GM23338 (cell line): ENCODE measurements at regions not wholly inside any gene's neighbourhood (a gene's known extent, or its start where the extent isn't known, plus 50 kb on each side); places are given as distances from the start of the nearest gene placed in this dataset.

Experiments used
- ATAC-seq: fragments of 200-7000 bp; cut with Tn5 transposase; 3 replicates; pipeline ENCODE4 v1.9.1; 2020
- DNase-seq: peaks from one replicate; pipeline ENCODE4 v3.0.0-alpha.2; 2015; ENCODE audit warnings: low spot score
- H2AFZ ChIP-seq: fragments of 200-600 bp; sonication (generic); 2 replicates; pipeline ENCODE4 v1.8.0; 2016; ENCODE audit warnings: antibody characterized with exemption, mild to moderate bottlenecking, moderate library complexity
- H3F3A ChIP-seq: fragments of 200-600 bp; sonication (generic); replicated peaks from 2 replicates; pipeline ENCODE4 v1.8.0; 2017; ENCODE audit warnings: antibody characterized with exemption, mixed run types, low read depth
- H3K27ac ChIP-seq: fragments of 200-600 bp; sonication (generic); 2 replicates; pipeline ENCODE4 v1.6.1; 2016; ENCODE audit warnings: low read depth
- H3K27me3 ChIP-seq: fragments of 200-600 bp; sonication (generic); 2 replicates; pipeline ENCODE4 v1.8.0; 2016; ENCODE audit warnings: mild to moderate bottlenecking, mixed run types, moderate library complexity; ENCODE audit not compliant: insufficient read depth
- H3K36me3 ChIP-seq: fragments of 200-600 bp; sonication (generic); 2 replicates; pipeline ENCODE4 v1.8.0; 2016; ENCODE audit warnings: mild to moderate bottlenecking; ENCODE audit not compliant: insufficient read depth
- H3K4me1 ChIP-seq: fragments of 200-600 bp; sonication (generic); 2 replicates; pipeline ENCODE4 v1.8.0; 2016; ENCODE audit warnings: mild to moderate bottlenecking, moderate library complexity; ENCODE audit not compliant: insufficient read depth
- H3K4me2 ChIP-seq: fragments of 200-600 bp; sonication (generic); 2 replicates; pipeline ENCODE4 v1.7.1; 2017; ENCODE audit warnings: mixed run types
- H3K4me3 ChIP-seq: fragments of 200-600 bp; sonication (generic); 2 replicates; pipeline ENCODE4 v1.6.1; 2016; ENCODE audit warnings: mixed run types
- H3K79me2 ChIP-seq: fragments of 200-600 bp; sonication (generic); replicated peaks from 2 replicates; pipeline ENCODE4 v1.8.0; 2017; ENCODE audit warnings: mild to moderate bottlenecking; ENCODE audit not compliant: insufficient read depth
- H3K9me2 ChIP-seq: fragments of 200-600 bp; sonication (generic); 2 replicates; pipeline ENCODE4 v1.8.0; 2017; ENCODE audit not compliant: insufficient read depth
- H4K20me1 ChIP-seq: fragments of 200-600 bp; sonication (generic); replicated peaks from 2 replicates; pipeline ENCODE4 v1.8.0; 2017; ENCODE audit warnings: mild to moderate bottlenecking; ENCODE audit not compliant: insufficient read depth
- H3K27ac Mint-ChIP-seq: 2 replicates; pipeline ENCODE4 v1.8.0; 2020; ENCODE audit warnings: inconsistent platforms, mild to moderate bottlenecking, moderate library complexity, mixed read lengths
- H3K27me3 Mint-ChIP-seq: 3 replicates; pipeline ENCODE4 v1.8.0; 2022; ENCODE audit warnings: low read depth, mild to moderate bottlenecking, moderate library complexity, mixed read lengths, inconsistent platforms; ENCODE audit not compliant: insufficient read depth, poor library complexity
- H3K36me3 Mint-ChIP-seq: 3 replicates; pipeline ENCODE4 v1.8.0; 2021; ENCODE audit warnings: low read depth, mild to moderate bottlenecking, inconsistent platforms, moderate library complexity, mixed read lengths
- H3K4me1 Mint-ChIP-seq: 3 replicates; pipeline ENCODE4 v1.8.0; 2020; ENCODE audit warnings: mild to moderate bottlenecking, inconsistent platforms, mixed read lengths
- H3K4me3 Mint-ChIP-seq: 3 replicates; pipeline ENCODE4 v1.8.0; 2021; ENCODE audit warnings: moderate library complexity, mild to moderate bottlenecking, inconsistent platforms, mixed read lengths
- H3K9me3 Mint-ChIP-seq: 3 replicates; pipeline ENCODE4 v1.8.0; 2020; ENCODE audit warnings: moderate library complexity, mild to moderate bottlenecking, inconsistent platforms, mixed read lengths
- CREB1 ChIP-seq: fragments of 250-450 bp; sonication (Bioruptor Pico); IDR thresholded peaks from 2 replicates; pipeline ENCODE4 v1.5.0; 2020; ENCODE audit warnings: low read depth, mild to moderate bottlenecking, moderate library complexity
- EZH2 ChIP-seq: fragments of 200-600 bp; sonication (generic); IDR thresholded peaks from one replicate; pipeline ENCODE4 v1.8.0; 2017; ENCODE audit warnings: antibody characterized with exemption, mild to moderate bottlenecking, low read depth; ENCODE audit not compliant: unreplicated experiment
- JUNB ChIP-seq: IDR thresholded peaks from one replicate; pipeline ENCODE4 v1.6.1; 2016; ENCODE audit warnings: antibody characterized with exemption; ENCODE audit not compliant: unreplicated experiment
- NANOG ChIP-seq: IDR thresholded peaks from 2 replicates; pipeline ENCODE4 v1.6.1; 2016; ENCODE audit warnings: antibody characterized with exemption, borderline replicate concordance
- POLR2AphosphoS5 ChIP-seq: IDR thresholded peaks from 2 replicates; pipeline ENCODE4 v1.6.1; 2016; ENCODE audit warnings: antibody characterized with exemption, low read depth
- STAT1 ChIP-seq: IDR thresholded peaks from one replicate; pipeline ENCODE4 v1.6.1; 2016; ENCODE audit warnings: antibody characterized with exemption; ENCODE audit not compliant: unreplicated experiment
- ZNF114 ChIP-seq: fragments of 250-450 bp; sonication (Bioruptor Pico); IDR thresholded peaks from 2 replicates; pipeline ENCODE4 v1.5.0; 2020; ENCODE audit warnings: mild to moderate bottlenecking, moderate library complexity
- ZNF331 ChIP-seq: fragments of 250-450 bp; sonication (Bioruptor Pico); IDR thresholded peaks from 2 replicates; pipeline ENCODE4 v1.5.0; 2020; ENCODE audit warnings: low read depth, mild to moderate bottlenecking, moderate library complexity
- TF ChIP-seq, protein P1 (sequence below), 2 experiments: fragments of 200-600 bp in 1 of 2; sonication (generic) in 1 of 2; conservative IDR thresholded peaks; 2 replicates each; pipeline versions ENCODE4 v1.5.1 to v1.6.1; 2016 to 2017; ENCODE audit warnings: antibody characterized with exemption in 2 of 2, low read depth in 2 of 2, mild to moderate bottlenecking in 2 of 2, moderate library complexity in 1 of 2
- TF ChIP-seq, protein P2 (sequence below): fragments of 250-450 bp; sonication (Bioruptor Pico); IDR thresholded peaks from 2 replicates; pipeline ENCODE4 v1.5.0; 2020; ENCODE audit warnings: mild to moderate bottlenecking, moderate library complexity
- TF ChIP-seq, protein P3 (sequence below): IDR thresholded peaks from one replicate; pipeline ENCODE4 v1.6.1; 2018; ENCODE audit warnings: antibody characterized with exemption; ENCODE audit not compliant: unreplicated experiment
- TF ChIP-seq, protein P4 (sequence below): IDR thresholded peaks from 2 replicates; pipeline ENCODE4 v1.6.1; 2016; ENCODE audit warnings: antibody characterized with exemption

DNA sequence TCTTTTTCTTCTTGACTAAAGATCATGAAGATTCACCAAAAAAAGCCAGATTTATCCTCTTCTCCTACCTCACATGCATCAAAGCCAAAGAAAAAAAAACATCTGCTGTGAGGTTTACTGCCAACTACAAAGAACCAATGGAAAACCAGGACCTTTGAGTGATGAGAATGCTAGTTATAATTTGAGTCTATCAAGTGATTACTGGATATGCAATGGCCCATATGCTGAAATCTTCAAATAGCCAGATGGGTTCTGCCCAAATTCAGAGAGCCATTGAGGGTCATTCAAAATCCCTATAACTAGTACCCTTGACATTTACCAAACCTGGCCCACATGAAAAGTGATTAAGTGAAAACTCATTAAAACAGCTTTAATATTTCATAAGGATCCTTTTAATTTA is 78.4 kb upstream of the ACO1 start:
- Histone ChIP-seq H2AFZ (no peak overlapping the region), H3F3A (no peaks in the 10 kb centered on the region), H3K27ac (no peak overlapping the region), H4K20me1 (no peaks in the 10 kb centered on the region), H3K4me1 (peaks cover 25% of the 10 kb centered on the region), H3K27me3 (no peaks in the 10 kb centered on the region), H3K79me2 (no peaks in the 10 kb centered on the region), H3K4me2 (no peak overlapping the region), H3K4me3 (no peak overlapping the region), H3K9me2 (peaks cover under 1% of the 10 kb centered on the region; the same call in 1 of the 2 replicates), H3K36me3 (no peaks in the 10 kb centered on the region)
- H3K27me3 Mint-ChIP-seq, result peaks cover 2% of the 10 kb centered on the region
- DNase-seq (no peak), ATAC-seq (no peak)
- H3K36me3 Mint-ChIP-seq, result peaks cover 27% of the 10 kb centered on the region; the same call in 2 of the 3 replicates
- peaks cover 27% of the 10 kb centered on the region for H3K4me1 Mint-ChIP-seq
- H3K9me3 Mint-ChIP-seq, result peaks cover 22% of the 10 kb centered on the region
- TF ChIP-seq, protein P1, sequence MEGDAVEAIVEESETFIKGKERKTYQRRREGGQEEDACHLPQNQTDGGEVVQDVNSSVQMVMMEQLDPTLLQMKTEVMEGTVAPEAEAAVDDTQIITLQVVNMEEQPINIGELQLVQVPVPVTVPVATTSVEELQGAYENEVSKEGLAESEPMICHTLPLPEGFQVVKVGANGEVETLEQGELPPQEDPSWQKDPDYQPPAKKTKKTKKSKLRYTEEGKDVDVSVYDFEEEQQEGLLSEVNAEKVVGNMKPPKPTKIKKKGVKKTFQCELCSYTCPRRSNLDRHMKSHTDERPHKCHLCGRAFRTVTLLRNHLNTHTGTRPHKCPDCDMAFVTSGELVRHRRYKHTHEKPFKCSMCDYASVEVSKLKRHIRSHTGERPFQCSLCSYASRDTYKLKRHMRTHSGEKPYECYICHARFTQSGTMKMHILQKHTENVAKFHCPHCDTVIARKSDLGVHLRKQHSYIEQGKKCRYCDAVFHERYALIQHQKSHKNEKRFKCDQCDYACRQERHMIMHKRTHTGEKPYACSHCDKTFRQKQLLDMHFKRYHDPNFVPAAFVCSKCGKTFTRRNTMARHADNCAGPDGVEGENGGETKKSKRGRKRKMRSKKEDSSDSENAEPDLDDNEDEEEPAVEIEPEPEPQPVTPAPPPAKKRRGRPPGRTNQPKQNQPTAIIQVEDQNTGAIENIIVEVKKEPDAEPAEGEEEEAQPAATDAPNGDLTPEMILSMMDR (conservative IDR thresholded peaks at IDR 0.05; ENCODE audit: low read depth in 2 of 2), result no peak
- TF ChIP-seq NANOG, result no peak
- TF ChIP-seq ZNF114 (CRISPR knock-in tag), result no peak
- TF ChIP-seq POLR2AphosphoS5, result no peak
- TF ChIP-seq, protein P2, sequence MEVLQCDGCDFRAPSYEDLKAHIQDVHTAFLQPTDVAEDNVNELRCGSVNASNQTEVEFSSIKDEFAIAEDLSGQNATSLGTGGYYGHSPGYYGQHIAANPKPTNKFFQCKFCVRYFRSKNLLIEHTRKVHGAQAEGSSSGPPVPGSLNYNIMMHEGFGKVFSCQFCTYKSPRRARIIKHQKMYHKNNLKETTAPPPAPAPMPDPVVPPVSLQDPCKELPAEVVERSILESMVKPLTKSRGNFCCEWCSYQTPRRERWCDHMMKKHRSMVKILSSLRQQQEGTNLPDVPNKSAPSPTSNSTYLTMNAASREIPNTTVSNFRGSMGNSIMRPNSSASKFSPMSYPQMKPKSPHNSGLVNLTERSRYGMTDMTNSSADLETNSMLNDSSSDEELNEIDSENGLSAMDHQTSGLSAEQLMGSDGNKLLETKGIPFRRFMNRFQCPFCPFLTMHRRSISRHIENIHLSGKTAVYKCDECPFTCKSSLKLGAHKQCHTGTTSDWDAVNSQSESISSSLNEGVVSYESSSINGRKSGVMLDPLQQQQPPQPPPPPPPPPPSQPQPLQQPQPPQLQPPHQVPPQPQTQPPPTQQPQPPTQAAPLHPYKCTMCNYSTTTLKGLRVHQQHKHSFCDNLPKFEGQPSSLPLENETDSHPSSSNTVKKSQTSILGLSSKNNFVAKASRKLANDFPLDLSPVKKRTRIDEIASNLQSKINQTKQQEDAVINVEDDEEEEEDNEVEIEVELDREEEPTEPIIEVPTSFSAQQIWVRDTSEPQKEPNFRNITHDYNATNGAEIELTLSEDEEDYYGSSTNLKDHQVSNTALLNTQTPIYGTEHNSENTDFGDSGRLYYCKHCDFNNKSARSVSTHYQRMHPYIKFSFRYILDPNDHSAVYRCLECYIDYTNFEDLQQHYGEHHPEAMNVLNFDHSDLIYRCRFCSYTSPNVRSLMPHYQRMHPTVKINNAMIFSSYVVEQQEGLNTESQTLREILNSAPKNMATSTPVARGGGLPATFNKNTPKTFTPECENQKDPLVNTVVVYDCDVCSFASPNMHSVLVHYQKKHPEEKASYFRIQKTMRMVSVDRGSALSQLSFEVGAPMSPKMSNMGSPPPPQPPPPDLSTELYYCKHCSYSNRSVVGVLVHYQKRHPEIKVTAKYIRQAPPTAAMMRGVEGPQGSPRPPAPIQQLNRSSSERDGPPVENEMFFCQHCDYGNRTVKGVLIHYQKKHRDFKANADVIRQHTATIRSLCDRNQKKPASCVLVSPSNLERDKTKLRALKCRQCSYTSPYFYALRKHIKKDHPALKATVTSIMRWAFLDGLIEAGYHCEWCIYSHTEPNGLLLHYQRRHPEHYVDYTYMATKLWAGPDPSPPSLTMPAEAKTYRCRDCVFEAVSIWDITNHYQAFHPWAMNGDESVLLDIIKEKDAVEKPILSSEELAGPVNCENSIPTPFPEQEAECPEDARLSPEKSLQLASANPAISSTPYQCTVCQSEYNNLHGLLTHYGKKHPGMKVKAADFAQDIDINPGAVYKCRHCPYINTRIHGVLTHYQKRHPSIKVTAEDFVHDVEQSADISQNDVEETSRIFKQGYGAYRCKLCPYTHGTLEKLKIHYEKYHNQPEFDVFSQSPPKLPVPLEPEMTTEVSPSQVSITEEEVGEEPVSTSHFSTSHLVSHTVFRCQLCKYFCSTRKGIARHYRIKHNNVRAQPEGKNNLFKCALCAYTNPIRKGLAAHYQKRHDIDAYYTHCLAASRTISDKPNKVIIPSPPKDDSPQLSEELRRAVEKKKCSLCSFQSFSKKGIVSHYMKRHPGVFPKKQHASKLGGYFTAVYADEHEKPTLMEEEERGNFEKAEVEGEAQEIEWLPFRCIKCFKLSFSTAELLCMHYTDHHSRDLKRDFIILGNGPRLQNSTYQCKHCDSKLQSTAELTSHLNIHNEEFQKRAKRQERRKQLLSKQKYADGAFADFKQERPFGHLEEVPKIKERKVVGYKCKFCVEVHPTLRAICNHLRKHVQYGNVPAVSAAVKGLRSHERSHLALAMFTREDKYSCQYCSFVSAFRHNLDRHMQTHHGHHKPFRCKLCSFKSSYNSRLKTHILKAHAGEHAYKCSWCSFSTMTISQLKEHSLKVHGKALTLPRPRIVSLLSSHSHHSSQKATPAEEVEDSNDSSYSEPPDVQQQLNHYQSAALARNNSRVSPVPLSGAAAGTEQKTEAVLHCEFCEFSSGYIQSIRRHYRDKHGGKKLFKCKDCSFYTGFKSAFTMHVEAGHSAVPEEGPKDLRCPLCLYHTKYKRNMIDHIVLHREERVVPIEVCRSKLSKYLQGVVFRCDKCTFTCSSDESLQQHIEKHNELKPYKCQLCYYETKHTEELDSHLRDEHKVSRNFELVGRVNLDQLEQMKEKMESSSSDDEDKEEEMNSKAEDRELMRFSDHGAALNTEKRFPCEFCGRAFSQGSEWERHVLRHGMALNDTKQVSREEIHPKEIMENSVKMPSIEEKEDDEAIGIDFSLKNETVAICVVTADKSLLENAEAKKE (CRISPR knock-in tag), result no peak
- TF ChIP-seq, protein P3, sequence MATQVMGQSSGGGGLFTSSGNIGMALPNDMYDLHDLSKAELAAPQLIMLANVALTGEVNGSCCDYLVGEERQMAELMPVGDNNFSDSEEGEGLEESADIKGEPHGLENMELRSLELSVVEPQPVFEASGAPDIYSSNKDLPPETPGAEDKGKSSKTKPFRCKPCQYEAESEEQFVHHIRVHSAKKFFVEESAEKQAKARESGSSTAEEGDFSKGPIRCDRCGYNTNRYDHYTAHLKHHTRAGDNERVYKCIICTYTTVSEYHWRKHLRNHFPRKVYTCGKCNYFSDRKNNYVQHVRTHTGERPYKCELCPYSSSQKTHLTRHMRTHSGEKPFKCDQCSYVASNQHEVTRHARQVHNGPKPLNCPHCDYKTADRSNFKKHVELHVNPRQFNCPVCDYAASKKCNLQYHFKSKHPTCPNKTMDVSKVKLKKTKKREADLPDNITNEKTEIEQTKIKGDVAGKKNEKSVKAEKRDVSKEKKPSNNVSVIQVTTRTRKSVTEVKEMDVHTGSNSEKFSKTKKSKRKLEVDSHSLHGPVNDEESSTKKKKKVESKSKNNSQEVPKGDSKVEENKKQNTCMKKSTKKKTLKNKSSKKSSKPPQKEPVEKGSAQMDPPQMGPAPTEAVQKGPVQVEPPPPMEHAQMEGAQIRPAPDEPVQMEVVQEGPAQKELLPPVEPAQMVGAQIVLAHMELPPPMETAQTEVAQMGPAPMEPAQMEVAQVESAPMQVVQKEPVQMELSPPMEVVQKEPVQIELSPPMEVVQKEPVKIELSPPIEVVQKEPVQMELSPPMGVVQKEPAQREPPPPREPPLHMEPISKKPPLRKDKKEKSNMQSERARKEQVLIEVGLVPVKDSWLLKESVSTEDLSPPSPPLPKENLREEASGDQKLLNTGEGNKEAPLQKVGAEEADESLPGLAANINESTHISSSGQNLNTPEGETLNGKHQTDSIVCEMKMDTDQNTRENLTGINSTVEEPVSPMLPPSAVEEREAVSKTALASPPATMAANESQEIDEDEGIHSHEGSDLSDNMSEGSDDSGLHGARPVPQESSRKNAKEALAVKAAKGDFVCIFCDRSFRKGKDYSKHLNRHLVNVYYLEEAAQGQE, result no peak
- TF ChIP-seq, protein P4, sequence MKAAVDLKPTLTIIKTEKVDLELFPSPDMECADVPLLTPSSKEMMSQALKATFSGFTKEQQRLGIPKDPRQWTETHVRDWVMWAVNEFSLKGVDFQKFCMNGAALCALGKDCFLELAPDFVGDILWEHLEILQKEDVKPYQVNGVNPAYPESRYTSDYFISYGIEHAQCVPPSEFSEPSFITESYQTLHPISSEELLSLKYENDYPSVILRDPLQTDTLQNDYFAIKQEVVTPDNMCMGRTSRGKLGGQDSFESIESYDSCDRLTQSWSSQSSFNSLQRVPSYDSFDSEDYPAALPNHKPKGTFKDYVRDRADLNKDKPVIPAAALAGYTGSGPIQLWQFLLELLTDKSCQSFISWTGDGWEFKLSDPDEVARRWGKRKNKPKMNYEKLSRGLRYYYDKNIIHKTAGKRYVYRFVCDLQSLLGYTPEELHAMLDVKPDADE, result no peak
- no peak for TF ChIP-seq JUNB
- TF ChIP-seq STAT1, result no peak
- TF ChIP-seq ZNF331 (CRISPR knock-in tag), result no peak
- no peak for TF ChIP-seq CREB1 (CRISPR knock-in tag)
- no peak for TF ChIP-seq EZH2
- H3K4me3 Mint-ChIP-seq, result no peak overlapping the region
- no peak overlapping the region for H3K27ac Mint-ChIP-seq
